ENCODE measurements at regions not wholly inside any gene's neighbourhood (a gene's known extent, or its start where the extent isn't known, plus 50 kb on each side); places are given as distances from the start of the nearest gene placed in this dataset.

- TF ChIP-seq CTCF (IDR thresholded peaks at IDR 0.05), result no peak
- no peak for TF ChIP-seq POLR2A (IDR thresholded peaks at IDR 0.05)
Measured at GRCh38 chr22:46052331-46052771, 75.4 kb upstream of the WNT7B start.
